ENCODE measurements at regions not wholly inside any gene's neighbourhood (a gene's known extent, or its start where the extent isn't known, plus 50 kb on each side); places are given as distances from the start of the nearest gene placed in this dataset.

DNA sequence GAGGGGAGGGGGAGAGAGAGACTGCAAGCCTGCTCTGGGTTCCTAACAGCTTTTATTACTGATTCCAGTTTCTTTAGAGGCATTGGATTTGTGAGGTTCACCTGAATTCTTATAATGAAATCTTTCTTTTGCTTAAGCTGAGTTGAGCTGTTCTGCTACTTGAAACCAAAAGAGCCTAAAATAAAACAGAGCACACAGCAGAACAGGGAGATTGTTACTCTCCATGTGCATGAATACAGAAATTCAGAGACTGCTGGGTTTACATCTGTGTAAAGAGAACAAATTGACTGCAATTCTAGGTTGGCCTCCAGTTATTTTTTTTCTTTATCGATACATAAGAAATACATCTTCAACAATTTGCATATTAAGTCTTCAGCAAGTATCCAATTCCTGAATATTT lies 168.8 kb upstream of the NRIP1 start:
- Histone ChIP-seq H3K27me3 (ENCODE audit: control insufficient read depth in 1 of 2, insufficient read depth in 2 of 2, low read length in 2 of 2) (no peaks in the 10 kb centered on the region), H4K20me1 (ENCODE audit: insufficient read depth, low read length) (no peaks in the 10 kb centered on the region), H3K4me1 (ENCODE audit: insufficient read depth, low read length) (no peaks in the 10 kb centered on the region), H2AFZ (ENCODE audit: low read length) (no peak overlapping the region), H3K9me3 (ENCODE audit: low read length) (no peaks in the 10 kb centered on the region), H3K9ac (ENCODE audit: insufficient read depth, low read depth, low read length) (no peak overlapping the region), H3K4me2 (ENCODE audit: low read depth, low read length) (no peak overlapping the region), H3K79me2 (ENCODE audit: insufficient read depth, low read length) (no peaks in the 10 kb centered on the region), H3K27ac (ENCODE audit: extremely low read length, insufficient read depth, low read length) (no peak overlapping the region), H3K4me3 (replicated peaks in 1 of 3; ENCODE audit: insufficient read depth in 1 of 3, low read depth in 2 of 3, low read length in 3 of 3) (no peak overlapping the region), H3K36me3 (replicated peaks in 1 of 2; ENCODE audit: control insufficient read depth in 1 of 2, insufficient read depth in 2 of 2, low read length in 2 of 2) (no peaks in the 10 kb centered on the region)
- no peak for ATAC-seq
- BruUV-seq (replicated peaks), result no TSS peak
- CTCF ChIA-PET (ENCODE audit: low intra/inter-chr PET ratio, low total read pairs), result no interaction called here
- in situ Hi-C loops (cut with HindIII; ENCODE audit: extremely low pct_ligation_motif_present, low pct_unique_long_range_greater_than_20kb), result no loop called here
- 100% methylated on average over 1 of the region's 1 CpG for WGBS (ENCODE audit: low lambda C conversion rate)
- intact Hi-C loops (cut with micrococcal nuclease; ENCODE audit: unreplicated experiment), result no loop called here
- no peak for FAIRE-seq
- POLR2A ChIA-PET, result no interaction called here
- DNase-seq (ENCODE audit: low spot score), result no peak
- TF ChIP-seq ZIK1 (CRISPR knock-in tag; IDR thresholded peaks at IDR 0.05; ENCODE audit: borderline replicate concordance, low read depth) (no peak), ZNF644 (CRISPR knock-in tag; IDR thresholded peaks at IDR 0.05; ENCODE audit: low read depth) (no peak), HOXA9 (CRISPR knock-in tag; IDR thresholded peaks at IDR 0.05; ENCODE audit: borderline replicate concordance) (no peak), PPARG (CRISPR knock-in tag; conservative IDR thresholded peaks at IDR 0.05) (no peak), ZNF839 (CRISPR knock-in tag; IDR thresholded peaks at IDR 0.05; ENCODE audit: borderline replicate concordance) (no peak)
- TF ChIP-seq, protein P1, sequence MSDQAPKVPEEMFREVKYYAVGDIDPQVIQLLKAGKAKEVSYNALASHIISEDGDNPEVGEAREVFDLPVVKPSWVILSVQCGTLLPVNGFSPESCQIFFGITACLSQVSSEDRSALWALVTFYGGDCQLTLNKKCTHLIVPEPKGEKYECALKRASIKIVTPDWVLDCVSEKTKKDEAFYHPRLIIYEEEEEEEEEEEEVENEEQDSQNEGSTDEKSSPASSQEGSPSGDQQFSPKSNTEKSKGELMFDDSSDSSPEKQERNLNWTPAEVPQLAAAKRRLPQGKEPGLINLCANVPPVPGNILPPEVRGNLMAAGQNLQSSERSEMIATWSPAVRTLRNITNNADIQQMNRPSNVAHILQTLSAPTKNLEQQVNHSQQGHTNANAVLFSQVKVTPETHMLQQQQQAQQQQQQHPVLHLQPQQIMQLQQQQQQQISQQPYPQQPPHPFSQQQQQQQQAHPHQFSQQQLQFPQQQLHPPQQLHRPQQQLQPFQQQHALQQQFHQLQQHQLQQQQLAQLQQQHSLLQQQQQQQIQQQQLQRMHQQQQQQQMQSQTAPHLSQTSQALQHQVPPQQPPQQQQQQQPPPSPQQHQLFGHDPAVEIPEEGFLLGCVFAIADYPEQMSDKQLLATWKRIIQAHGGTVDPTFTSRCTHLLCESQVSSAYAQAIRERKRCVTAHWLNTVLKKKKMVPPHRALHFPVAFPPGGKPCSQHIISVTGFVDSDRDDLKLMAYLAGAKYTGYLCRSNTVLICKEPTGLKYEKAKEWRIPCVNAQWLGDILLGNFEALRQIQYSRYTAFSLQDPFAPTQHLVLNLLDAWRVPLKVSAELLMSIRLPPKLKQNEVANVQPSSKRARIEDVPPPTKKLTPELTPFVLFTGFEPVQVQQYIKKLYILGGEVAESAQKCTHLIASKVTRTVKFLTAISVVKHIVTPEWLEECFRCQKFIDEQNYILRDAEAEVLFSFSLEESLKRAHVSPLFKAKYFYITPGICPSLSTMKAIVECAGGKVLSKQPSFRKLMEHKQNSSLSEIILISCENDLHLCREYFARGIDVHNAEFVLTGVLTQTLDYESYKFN (CRISPR knock-in tag; conservative IDR thresholded peaks at IDR 0.05), result no peak
- TF ChIP-seq, protein P2, sequence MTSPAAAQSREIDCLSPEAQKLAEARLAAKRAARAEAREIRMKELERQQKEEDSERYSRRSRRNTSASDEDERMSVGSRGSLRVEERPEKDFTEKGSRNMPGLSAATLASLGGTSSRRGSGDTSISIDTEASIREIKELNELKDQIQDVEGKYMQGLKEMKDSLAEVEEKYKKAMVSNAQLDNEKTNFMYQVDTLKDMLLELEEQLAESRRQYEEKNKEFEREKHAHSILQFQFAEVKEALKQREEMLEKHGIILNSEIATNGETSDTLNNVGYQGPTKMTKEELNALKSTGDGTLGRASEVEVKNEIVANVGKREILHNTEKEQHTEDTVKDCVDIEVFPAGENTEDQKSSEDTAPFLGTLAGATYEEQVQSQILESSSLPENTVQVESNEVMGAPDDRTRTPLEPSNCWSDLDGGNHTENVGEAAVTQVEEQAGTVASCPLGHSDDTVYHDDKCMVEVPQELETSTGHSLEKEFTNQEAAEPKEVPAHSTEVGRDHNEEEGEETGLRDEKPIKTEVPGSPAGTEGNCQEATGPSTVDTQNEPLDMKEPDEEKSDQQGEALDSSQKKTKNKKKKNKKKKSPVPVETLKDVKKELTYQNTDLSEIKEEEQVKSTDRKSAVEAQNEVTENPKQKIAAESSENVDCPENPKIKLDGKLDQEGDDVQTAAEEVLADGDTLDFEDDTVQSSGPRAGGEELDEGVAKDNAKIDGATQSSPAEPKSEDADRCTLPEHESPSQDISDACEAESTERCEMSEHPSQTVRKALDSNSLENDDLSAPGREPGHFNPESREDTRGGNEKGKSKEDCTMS (CRISPR knock-in tag; conservative IDR thresholded peaks at IDR 0.05), result no peak
- TF ChIP-seq, protein P3, sequence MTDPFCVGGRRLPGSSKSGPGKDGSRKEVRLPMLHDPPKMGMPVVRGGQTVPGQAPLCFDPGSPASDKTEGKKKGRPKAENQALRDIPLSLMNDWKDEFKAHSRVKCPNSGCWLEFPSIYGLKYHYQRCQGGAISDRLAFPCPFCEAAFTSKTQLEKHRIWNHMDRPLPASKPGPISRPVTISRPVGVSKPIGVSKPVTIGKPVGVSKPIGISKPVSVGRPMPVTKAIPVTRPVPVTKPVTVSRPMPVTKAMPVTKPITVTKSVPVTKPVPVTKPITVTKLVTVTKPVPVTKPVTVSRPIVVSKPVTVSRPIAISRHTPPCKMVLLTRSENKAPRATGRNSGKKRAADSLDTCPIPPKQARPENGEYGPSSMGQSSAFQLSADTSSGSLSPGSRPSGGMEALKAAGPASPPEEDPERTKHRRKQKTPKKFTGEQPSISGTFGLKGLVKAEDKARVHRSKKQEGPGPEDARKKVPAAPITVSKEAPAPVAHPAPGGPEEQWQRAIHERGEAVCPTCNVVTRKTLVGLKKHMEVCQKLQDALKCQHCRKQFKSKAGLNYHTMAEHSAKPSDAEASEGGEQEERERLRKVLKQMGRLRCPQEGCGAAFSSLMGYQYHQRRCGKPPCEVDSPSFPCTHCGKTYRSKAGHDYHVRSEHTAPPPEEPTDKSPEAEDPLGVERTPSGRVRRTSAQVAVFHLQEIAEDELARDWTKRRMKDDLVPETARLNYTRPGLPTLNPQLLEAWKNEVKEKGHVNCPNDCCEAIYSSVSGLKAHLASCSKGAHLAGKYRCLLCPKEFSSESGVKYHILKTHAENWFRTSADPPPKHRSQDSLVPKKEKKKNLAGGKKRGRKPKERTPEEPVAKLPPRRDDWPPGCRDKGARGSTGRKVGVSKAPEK (CRISPR knock-in tag; IDR thresholded peaks at IDR 0.05; ENCODE audit: borderline replicate concordance), result no peak
- TF ChIP-seq, protein P4, sequence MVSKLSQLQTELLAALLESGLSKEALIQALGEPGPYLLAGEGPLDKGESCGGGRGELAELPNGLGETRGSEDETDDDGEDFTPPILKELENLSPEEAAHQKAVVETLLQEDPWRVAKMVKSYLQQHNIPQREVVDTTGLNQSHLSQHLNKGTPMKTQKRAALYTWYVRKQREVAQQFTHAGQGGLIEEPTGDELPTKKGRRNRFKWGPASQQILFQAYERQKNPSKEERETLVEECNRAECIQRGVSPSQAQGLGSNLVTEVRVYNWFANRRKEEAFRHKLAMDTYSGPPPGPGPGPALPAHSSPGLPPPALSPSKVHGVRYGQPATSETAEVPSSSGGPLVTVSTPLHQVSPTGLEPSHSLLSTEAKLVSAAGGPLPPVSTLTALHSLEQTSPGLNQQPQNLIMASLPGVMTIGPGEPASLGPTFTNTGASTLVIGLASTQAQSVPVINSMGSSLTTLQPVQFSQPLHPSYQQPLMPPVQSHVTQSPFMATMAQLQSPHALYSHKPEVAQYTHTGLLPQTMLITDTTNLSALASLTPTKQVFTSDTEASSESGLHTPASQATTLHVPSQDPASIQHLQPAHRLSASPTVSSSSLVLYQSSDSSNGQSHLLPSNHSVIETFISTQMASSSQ (IDR thresholded peaks at IDR 0.05; ENCODE audit: low read depth), result no peak
- TF ChIP-seq, protein P4 (CRISPR knock-in tag; IDR thresholded peaks at IDR 0.05; ENCODE audit: borderline replicate concordance), result no peak
